PC-3 (cell line): ENCODE measurements at regions not wholly inside any gene's neighbourhood (a gene's known extent, or its start where the extent isn't known, plus 50 kb on each side); places are given as distances from the start of the nearest gene placed in this dataset.

Experiments used
- CTCF ChIP-seq: fragments of 300-600 bp; sonication (generic); conservative IDR thresholded peaks from 2 replicates; pipeline ENCODE4 v1.5.1; 2017; ENCODE audit warnings: antibody characterized with exemption, low read depth, mild to moderate bottlenecking, low read length
- EZH2 ChIP-seq: fragments of 300-600 bp; sonication (generic); IDR thresholded peaks from one replicate; pipeline ENCODE4 v1.6.1; 2017; ENCODE audit warnings: antibody characterized with exemption, mild to moderate bottlenecking, low read length; ENCODE audit not compliant: unreplicated experiment
- EZH2phosphoT487 ChIP-seq: fragments of 300-600 bp; sonication (generic); IDR thresholded peaks from 2 replicates; pipeline ENCODE4 v1.6.1; 2018; ENCODE audit warnings: mild to moderate bottlenecking, antibody characterized with exemption, low read length, borderline replicate concordance

GRCh38 chr5:30994176-30994575 lies 199.3 kb upstream of the CDH6 start:
- no peak for TF ChIP-seq EZH2
- TF ChIP-seq CTCF, result no peak
- TF ChIP-seq EZH2phosphoT487, result no peak
